Panc1 (cell line): ENCODE measurements at regions not wholly inside any gene's neighbourhood (a gene's known extent, or its start where the extent isn't known, plus 50 kb on each side); places are given as distances from the start of the nearest gene placed in this dataset.

Source experiments
- ATAC-seq: fragments of 200-7000 bp; cut with Tn5 transposase; 2 replicates; pipeline ENCODE4 v1.9.1; 2020; ENCODE audit warnings: mild to moderate bottlenecking, moderate library complexity
- BruUV-seq: library from RNA; stranded (reverse); fragments of 400-500 nt; replicated peaks from 2 replicates; lab custom pipeline; 2021; lab: Mats Ljungman, UMichigan
- CTCF ChIA-PET: fragments of 300-600 bp; sonication (Branson Sonifier 250); formaldehyde crosslinking; loops from one replicate; lab custom pipeline; 2022; ENCODE audit warnings: antibody characterized with exemption; lab: Charles Lee
- POLR2A ChIA-PET: fragments of 300-600 bp; sonication (Branson Sonifier 250); formaldehyde crosslinking; loops from one replicate; lab custom pipeline; 2022; ENCODE audit warnings: antibody characterized with exemption; lab: Charles Lee
- DNase-seq: peaks from one replicate; pipeline ENCODE4 v3.0.0-alpha.2; 2010; ENCODE audit warnings: low read depth, low spot score
- H3K27ac ChIP-seq: 2 replicates; pipeline ENCODE4 v1.5.1; 2011; ENCODE audit warnings: mild to moderate bottlenecking, low read length, inconsistent platforms
- H3K27me3 ChIP-seq: fragments of 200-500 bp; sonication (Bioruptor generic); 2 replicates; pipeline ENCODE4 v1.6.0; 2014; ENCODE audit warnings: low read length, inconsistent platforms; ENCODE audit not compliant: control insufficient read depth, insufficient read depth
- H3K36me3 ChIP-seq: fragments of 200-500 bp; sonication (Bioruptor generic); 2 replicates; pipeline ENCODE4 v1.5.1; 2014; ENCODE audit warnings: inconsistent platforms, mild to moderate bottlenecking, low read length, moderate library complexity; ENCODE audit not compliant: control insufficient read depth, insufficient read depth
- H3K4me1 ChIP-seq: 2 replicates; pipeline ENCODE4 v1.5.1; 2011; ENCODE audit warnings: inconsistent platforms, mild to moderate bottlenecking, low read length, moderate library complexity; ENCODE audit not compliant: control insufficient read depth, insufficient read depth
- H3K4me3 ChIP-seq, 2 experiments: 2 replicates each; pipeline ENCODE4 v1.5.1; 2011 to 2012; ENCODE audit warnings: low read depth in 2 of 2, low read length in 2 of 2, mild to moderate bottlenecking in 2 of 2, inconsistent platforms in 1 of 2, moderate library complexity in 1 of 2
- H3K9me3 ChIP-seq: fragments of 200-500 bp; sonication (Bioruptor generic); 2 replicates; pipeline ENCODE4 v1.5.1; 2014; ENCODE audit warnings: low read depth, mild to moderate bottlenecking, inconsistent platforms, low read length, moderate library complexity; ENCODE audit not compliant: control insufficient read depth, insufficient read depth
- POLR2AphosphoS5 ChIP-seq: IDR thresholded peaks from 2 replicates; pipeline ENCODE4 v1.6.1; 2012; ENCODE audit warnings: mild to moderate bottlenecking, low read depth, low read length, moderate library complexity
- SIN3A ChIP-seq: IDR thresholded peaks from 2 replicates; pipeline ENCODE4 v1.6.1; 2012; ENCODE audit warnings: low read depth, mild to moderate bottlenecking, low read length, moderate library complexity, borderline replicate concordance; ENCODE audit not compliant: insufficient read depth
- TCF7L2 ChIP-seq: IDR thresholded peaks from 2 replicates; pipeline ENCODE4 v1.6.1; 2011; ENCODE audit warnings: mild to moderate bottlenecking, low read depth, low read length, inconsistent platforms
- in situ Hi-C: cut with HindIII; loops from 2 replicates; pipeline ENCODE4 v1.10.0; 2016; ENCODE audit warnings: low sequenced_read_pairs, low pct_unique_long_range_greater_than_20kb
- intact Hi-C: fragments of 100-400 bp; cut with micrococcal nuclease; formaldehyde crosslinking; loops from one replicate; pipeline ENCODE4 v1.10.0; 2022; ENCODE audit not compliant: unreplicated experiment
- TF ChIP-seq, protein P1 (sequence below): fragments of 450-650 bp; IDR thresholded peaks from 2 replicates; pipeline ENCODE4 v1.5.1; 2017; ENCODE audit warnings: mild to moderate bottlenecking
- TF ChIP-seq, protein P2 (sequence below), 2 experiments: IDR thresholded peaks; 2 replicates each; pipeline ENCODE4 v1.6.1; 2011 to 2012; ENCODE audit warnings: low read depth in 2 of 2, control low read depth in 1 of 2, low read length in 1 of 2, mild to moderate bottlenecking in 1 of 2, moderate library complexity in 1 of 2; ENCODE audit not compliant: insufficient read depth in 1 of 2

DNA sequence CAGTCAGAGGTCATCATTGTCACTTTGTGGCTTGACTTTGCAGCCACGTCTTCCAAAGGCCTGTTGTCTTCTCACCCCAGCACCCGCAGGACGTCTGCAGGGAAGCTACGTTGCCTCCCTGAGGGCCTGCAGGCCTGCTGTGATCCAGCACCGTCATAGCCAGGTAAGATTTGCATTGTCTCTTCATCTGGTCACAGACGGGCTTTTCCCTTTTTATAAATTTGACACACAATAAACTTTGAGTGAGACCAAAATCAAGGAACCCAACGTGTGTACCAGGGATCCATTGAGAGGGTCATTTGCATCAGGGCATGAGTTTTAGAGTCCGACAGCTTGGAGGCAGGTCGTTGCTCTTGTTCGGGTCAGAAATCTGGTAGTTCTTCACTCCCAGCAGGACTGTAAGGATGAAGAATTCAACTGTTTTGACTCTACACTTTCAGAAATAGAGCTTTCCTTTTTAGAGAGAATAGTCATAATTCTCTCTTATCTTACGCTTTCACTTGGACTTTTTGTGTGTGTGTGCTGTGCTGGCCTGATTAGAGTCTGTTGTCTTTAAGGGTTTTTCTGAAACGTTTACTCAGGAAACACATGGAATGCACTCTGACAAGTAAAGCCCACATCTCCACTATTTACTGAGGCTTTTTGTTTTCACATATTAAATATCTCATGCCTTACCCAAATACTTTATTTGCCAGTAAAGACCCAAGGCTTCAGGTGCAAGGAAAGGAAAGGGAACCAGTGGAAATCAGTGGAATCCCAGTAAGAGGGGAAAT lies 177.2 kb upstream of the TAB2 start:
- intact Hi-C loops (no loop called here), in situ Hi-C loops (no loop called here)
- no peaks in the 10 kb centered on the region for H3K9me3 ChIP-seq
- POLR2A ChIA-PET: no interaction called here
- H3K27ac ChIP-seq: no peak overlapping the region
- H3K27me3 ChIP-seq: no peaks in the 10 kb centered on the region
- ATAC-seq (no peak), DNase-seq (no peak)
- H3K4me1 ChIP-seq: no peaks in the 10 kb centered on the region
- CTCF ChIA-PET: no interaction called here
- H3K4me3 ChIP-seq: no peak overlapping the region
- no peak for TF ChIP-seq POLR2AphosphoS5
- TF ChIP-seq, protein P1, sequence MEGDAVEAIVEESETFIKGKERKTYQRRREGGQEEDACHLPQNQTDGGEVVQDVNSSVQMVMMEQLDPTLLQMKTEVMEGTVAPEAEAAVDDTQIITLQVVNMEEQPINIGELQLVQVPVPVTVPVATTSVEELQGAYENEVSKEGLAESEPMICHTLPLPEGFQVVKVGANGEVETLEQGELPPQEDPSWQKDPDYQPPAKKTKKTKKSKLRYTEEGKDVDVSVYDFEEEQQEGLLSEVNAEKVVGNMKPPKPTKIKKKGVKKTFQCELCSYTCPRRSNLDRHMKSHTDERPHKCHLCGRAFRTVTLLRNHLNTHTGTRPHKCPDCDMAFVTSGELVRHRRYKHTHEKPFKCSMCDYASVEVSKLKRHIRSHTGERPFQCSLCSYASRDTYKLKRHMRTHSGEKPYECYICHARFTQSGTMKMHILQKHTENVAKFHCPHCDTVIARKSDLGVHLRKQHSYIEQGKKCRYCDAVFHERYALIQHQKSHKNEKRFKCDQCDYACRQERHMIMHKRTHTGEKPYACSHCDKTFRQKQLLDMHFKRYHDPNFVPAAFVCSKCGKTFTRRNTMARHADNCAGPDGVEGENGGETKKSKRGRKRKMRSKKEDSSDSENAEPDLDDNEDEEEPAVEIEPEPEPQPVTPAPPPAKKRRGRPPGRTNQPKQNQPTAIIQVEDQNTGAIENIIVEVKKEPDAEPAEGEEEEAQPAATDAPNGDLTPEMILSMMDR: no peak
- no peak for TF ChIP-seq SIN3A
- TF ChIP-seq TCF7L2: no peak
- TF ChIP-seq, protein P2, sequence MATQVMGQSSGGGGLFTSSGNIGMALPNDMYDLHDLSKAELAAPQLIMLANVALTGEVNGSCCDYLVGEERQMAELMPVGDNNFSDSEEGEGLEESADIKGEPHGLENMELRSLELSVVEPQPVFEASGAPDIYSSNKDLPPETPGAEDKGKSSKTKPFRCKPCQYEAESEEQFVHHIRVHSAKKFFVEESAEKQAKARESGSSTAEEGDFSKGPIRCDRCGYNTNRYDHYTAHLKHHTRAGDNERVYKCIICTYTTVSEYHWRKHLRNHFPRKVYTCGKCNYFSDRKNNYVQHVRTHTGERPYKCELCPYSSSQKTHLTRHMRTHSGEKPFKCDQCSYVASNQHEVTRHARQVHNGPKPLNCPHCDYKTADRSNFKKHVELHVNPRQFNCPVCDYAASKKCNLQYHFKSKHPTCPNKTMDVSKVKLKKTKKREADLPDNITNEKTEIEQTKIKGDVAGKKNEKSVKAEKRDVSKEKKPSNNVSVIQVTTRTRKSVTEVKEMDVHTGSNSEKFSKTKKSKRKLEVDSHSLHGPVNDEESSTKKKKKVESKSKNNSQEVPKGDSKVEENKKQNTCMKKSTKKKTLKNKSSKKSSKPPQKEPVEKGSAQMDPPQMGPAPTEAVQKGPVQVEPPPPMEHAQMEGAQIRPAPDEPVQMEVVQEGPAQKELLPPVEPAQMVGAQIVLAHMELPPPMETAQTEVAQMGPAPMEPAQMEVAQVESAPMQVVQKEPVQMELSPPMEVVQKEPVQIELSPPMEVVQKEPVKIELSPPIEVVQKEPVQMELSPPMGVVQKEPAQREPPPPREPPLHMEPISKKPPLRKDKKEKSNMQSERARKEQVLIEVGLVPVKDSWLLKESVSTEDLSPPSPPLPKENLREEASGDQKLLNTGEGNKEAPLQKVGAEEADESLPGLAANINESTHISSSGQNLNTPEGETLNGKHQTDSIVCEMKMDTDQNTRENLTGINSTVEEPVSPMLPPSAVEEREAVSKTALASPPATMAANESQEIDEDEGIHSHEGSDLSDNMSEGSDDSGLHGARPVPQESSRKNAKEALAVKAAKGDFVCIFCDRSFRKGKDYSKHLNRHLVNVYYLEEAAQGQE (IDR thresholded peaks at IDR 0.05; ENCODE audit: insufficient read depth in 1 of 2, low read depth in 2 of 2, low read length in 1 of 2): no peak
- BruUV-seq: no TSS peak
- H3K36me3 ChIP-seq: no peaks in the 10 kb centered on the region

DNA sequence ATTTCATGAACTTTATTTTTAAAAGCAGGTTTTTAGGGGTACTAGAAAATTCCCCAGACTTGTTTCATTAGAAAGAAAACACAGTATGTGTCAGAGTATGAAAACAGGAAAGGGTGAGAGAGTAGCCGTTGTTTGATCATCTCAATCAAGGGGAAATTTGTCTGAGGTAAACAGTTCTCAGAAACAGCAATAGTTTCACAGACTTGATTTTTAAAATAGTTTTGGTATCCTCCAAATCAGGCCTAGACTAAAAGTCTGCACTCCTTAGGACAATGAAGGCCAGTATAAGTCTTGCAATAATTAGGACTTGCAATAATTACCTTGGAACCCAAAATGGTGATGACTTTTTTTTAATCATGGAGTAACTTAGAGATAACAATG lies 176.6 kb upstream of the TAB2 start:
- no peaks in the 10 kb centered on the region for H3K27me3 ChIP-seq
- TF ChIP-seq TCF7L2 (no peak), SIN3A (no peak), POLR2AphosphoS5 (no peak)
- TF ChIP-seq, protein P2 (IDR thresholded peaks at IDR 0.05; ENCODE audit: insufficient read depth in 1 of 2, low read depth in 2 of 2, low read length in 1 of 2): no peak
- TF ChIP-seq, protein P1: no peak
- CTCF ChIA-PET: no interaction called here
- H3K4me1 ChIP-seq: no peaks in the 10 kb centered on the region
- H3K27ac ChIP-seq: no peak overlapping the region
- intact Hi-C loops: no loop called here
- no peak overlapping the region for H3K4me3 ChIP-seq
- POLR2A ChIA-PET: no interaction called here
- in situ Hi-C loops: no loop called here
- DNase-seq (no peak), ATAC-seq (no peak)
- no peaks in the 10 kb centered on the region for H3K9me3 ChIP-seq
- no TSS peak for BruUV-seq
- H3K36me3 ChIP-seq: no peaks in the 10 kb centered on the region
